ENCODE measurements at regions not wholly inside any gene's neighbourhood (a gene's known extent, or its start where the extent isn't known, plus 50 kb on each side); places are given as distances from the start of the nearest gene placed in this dataset.

DNA sequence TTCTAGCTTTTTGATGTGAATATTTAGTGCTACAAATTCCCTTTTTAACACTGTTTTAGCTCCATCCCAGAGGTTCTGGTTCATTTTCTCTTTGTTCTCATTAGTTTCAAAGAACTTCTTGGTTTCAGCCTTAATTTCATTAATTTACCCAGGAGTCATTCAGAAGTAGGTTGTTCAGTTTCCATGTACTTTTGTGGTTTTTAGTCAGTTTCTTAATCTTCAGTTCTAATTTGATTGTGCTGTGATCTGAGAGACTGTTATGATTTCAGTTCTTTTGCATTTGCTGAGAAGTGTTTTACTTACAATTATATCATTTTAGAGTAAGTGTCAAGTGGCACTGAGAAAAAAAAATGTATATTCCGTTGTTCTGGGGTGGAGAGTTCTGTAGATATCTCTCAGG is 240.1 kb upstream of the RASA1 start:
- Histone ChIP-seq H3K4me3 (ENCODE audit: control insufficient read depth in 2 of 3, extremely low read depth in 1 of 3, insufficient read depth in 2 of 3, low read depth in 1 of 3, low read length in 3 of 3) (no peak overlapping the region), H3K9me1 (ENCODE audit: control insufficient read depth, extremely low read depth, insufficient read depth, low read length) (no peaks in the 10 kb centered on the region), H3K27ac (ENCODE audit: control insufficient read depth, insufficient read depth, low read length) (no peak overlapping the region), H3K4me2 (ENCODE audit: control insufficient read depth, extremely low read depth, insufficient read depth, low read depth, low read length) (no peak overlapping the region), H2AFZ (ENCODE audit: control insufficient read depth, low read length) (no peak overlapping the region), H3K9ac (ENCODE audit: control insufficient read depth, extremely low read depth, insufficient read depth, low read length) (no peak overlapping the region), H4K20me1 (ENCODE audit: control insufficient read depth, extremely low read depth, insufficient read depth, low read length) (no peaks in the 10 kb centered on the region), H3K79me2 (ENCODE audit: control insufficient read depth, insufficient read depth, low read length) (no peaks in the 10 kb centered on the region), H3K36me3 (ENCODE audit: control insufficient read depth in 2 of 2, extremely low read depth in 1 of 2, insufficient read depth in 2 of 2, low read length in 2 of 2) (no peaks in the 10 kb centered on the region), H3K27me3 (ENCODE audit: control insufficient read depth, extremely low read depth, insufficient read depth, low read length) (no peaks in the 10 kb centered on the region), H3K4me1 (ENCODE audit: control insufficient read depth, extremely low read depth, insufficient read depth, low read length) (no peaks in the 10 kb centered on the region), H3K9me3 (ENCODE audit: control insufficient read depth, low read depth, low read length) (no peaks in the 10 kb centered on the region)
- dilution Hi-C loops (cut with MboI; ENCODE audit: extremely low pct_ligation_motif_present, low sequenced_read_pairs): no loop called here
- TF ChIP-seq, protein P1, sequence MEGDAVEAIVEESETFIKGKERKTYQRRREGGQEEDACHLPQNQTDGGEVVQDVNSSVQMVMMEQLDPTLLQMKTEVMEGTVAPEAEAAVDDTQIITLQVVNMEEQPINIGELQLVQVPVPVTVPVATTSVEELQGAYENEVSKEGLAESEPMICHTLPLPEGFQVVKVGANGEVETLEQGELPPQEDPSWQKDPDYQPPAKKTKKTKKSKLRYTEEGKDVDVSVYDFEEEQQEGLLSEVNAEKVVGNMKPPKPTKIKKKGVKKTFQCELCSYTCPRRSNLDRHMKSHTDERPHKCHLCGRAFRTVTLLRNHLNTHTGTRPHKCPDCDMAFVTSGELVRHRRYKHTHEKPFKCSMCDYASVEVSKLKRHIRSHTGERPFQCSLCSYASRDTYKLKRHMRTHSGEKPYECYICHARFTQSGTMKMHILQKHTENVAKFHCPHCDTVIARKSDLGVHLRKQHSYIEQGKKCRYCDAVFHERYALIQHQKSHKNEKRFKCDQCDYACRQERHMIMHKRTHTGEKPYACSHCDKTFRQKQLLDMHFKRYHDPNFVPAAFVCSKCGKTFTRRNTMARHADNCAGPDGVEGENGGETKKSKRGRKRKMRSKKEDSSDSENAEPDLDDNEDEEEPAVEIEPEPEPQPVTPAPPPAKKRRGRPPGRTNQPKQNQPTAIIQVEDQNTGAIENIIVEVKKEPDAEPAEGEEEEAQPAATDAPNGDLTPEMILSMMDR (optimal IDR thresholded peaks at IDR 0.05 in 1 of 3, IDR thresholded peaks at IDR 0.05 in 1 of 3, conservative IDR thresholded peaks at IDR 0.05 in 1 of 3; ENCODE audit: extremely low read depth in 1 of 3, insufficient read depth in 2 of 3, low read length in 3 of 3): no peak
- no peak for TF ChIP-seq EZH2 (IDR thresholded peaks at IDR 0.05; ENCODE audit: low read length)
- DNase-seq (ENCODE audit: low read depth, low spot score) (no peak), FAIRE-seq (no peak)

DNA sequence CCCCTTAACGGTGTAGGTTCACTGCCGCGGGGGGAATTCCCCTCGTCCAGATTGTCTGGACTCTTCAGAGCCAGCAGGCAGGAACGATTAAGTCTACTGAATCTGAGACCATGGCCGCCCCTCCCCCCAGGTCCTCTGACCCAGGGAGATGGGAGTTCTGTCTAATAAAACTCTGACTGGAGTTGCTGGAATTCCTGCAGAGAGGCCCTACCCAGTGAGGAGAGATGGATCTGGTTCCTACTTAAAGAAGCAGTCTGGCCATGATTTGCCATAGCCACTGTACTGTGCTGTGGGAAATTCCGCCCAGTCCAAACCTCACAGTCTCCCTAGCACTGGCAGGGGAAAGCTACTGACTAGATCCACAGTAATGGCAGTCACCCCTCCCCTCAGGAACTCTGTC is 237.7 kb upstream of the RASA1 start:
- TF ChIP-seq, protein P1 (optimal IDR thresholded peaks at IDR 0.05 in 1 of 3, IDR thresholded peaks at IDR 0.05 in 1 of 3, conservative IDR thresholded peaks at IDR 0.05 in 1 of 3; ENCODE audit: extremely low read depth in 1 of 3, insufficient read depth in 2 of 3, low read length in 3 of 3): no peak
- TF ChIP-seq EZH2 (IDR thresholded peaks at IDR 0.05; ENCODE audit: low read length): no peak

More for the DNA sequence above, 237.7 kb upstream of the RASA1 start:
- Histone ChIP-seq H4K20me1 (ENCODE audit: control insufficient read depth, extremely low read depth, insufficient read depth, low read length) (no peaks in the 10 kb centered on the region), H3K27ac (ENCODE audit: control insufficient read depth, insufficient read depth, low read length) (no peak overlapping the region), H3K4me2 (ENCODE audit: control insufficient read depth, extremely low read depth, insufficient read depth, low read depth, low read length) (no peak overlapping the region), H3K9me3 (ENCODE audit: control insufficient read depth, low read depth, low read length) (no peaks in the 10 kb centered on the region), H3K9me1 (ENCODE audit: control insufficient read depth, extremely low read depth, insufficient read depth, low read length) (no peaks in the 10 kb centered on the region), H3K4me1 (ENCODE audit: control insufficient read depth, extremely low read depth, insufficient read depth, low read length) (no peaks in the 10 kb centered on the region), H2AFZ (ENCODE audit: control insufficient read depth, low read length) (no peak overlapping the region), H3K9ac (ENCODE audit: control insufficient read depth, extremely low read depth, insufficient read depth, low read length) (no peak overlapping the region), H3K36me3 (ENCODE audit: control insufficient read depth in 2 of 2, extremely low read depth in 1 of 2, insufficient read depth in 2 of 2, low read length in 2 of 2) (no peaks in the 10 kb centered on the region), H3K79me2 (ENCODE audit: control insufficient read depth, insufficient read depth, low read length) (no peaks in the 10 kb centered on the region), H3K4me3 (ENCODE audit: control insufficient read depth in 2 of 3, extremely low read depth in 1 of 3, insufficient read depth in 2 of 3, low read depth in 1 of 3, low read length in 3 of 3) (no peak overlapping the region), H3K27me3 (ENCODE audit: control insufficient read depth, extremely low read depth, insufficient read depth, low read length) (no peaks in the 10 kb centered on the region)
- dilution Hi-C loops (cut with MboI; ENCODE audit: extremely low pct_ligation_motif_present, low sequenced_read_pairs): no loop called here
- FAIRE-seq: no peak
- no peak for DNase-seq (ENCODE audit: low read depth, low spot score)
